Choroid plexus epithelial cell (primary cell): ENCODE measurements at regions not wholly inside any gene's neighbourhood (a gene's known extent, or its start where the extent isn't known, plus 50 kb on each side); places are given as distances from the start of the nearest gene placed in this dataset.
"Not testable (repeated sequence)": the region's sequence is repeated elsewhere in the genome, so short reads cannot be mapped to it uniquely, and the experiment has no call there.

Experiments
- DNase-seq: peaks from one replicate; pipeline ENCODE4 v3.0.0-alpha.2; 2010; ENCODE audit warnings: low read depth
- H3K4me3 ChIP-seq: 2 replicates; pipeline ENCODE4 v1.5.1; 2011; ENCODE audit warnings: low read depth, mild to moderate bottlenecking, control low read depth, low read length, moderate library complexity
- TF ChIP-seq, protein P1 (sequence below): conservative IDR thresholded peaks from 2 replicates; pipeline ENCODE4 v1.5.1; 2011; ENCODE audit warnings: low read depth, mild to moderate bottlenecking, control low read depth, inconsistent platforms, low read length, moderate library complexity

DNA sequence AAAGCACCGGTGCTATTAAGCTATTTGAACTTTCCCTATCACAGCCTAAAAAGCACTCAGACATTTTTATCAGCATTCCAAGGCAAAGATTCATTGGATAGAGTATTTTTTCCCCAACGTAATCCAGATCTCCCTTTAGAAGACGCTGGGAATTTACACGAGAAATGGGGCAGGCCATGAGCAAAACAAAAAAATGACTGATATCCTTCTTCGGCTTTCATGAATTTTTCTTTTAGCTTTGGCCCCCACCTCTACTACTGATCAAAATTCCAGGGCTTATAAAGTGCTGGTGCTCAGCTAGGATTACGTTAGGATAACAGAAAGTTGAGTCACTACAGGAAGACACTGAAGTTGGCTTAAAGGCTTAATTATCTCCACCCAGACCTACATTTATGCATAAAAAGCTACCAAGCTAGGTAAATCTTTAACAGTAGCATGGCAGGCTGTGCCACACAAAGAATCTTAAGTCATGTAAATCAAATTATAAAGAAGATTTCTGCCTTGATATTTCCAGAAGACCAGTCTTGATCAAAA is 418.5 kb upstream of the BTBD3 start:
- TF ChIP-seq, protein P1, sequence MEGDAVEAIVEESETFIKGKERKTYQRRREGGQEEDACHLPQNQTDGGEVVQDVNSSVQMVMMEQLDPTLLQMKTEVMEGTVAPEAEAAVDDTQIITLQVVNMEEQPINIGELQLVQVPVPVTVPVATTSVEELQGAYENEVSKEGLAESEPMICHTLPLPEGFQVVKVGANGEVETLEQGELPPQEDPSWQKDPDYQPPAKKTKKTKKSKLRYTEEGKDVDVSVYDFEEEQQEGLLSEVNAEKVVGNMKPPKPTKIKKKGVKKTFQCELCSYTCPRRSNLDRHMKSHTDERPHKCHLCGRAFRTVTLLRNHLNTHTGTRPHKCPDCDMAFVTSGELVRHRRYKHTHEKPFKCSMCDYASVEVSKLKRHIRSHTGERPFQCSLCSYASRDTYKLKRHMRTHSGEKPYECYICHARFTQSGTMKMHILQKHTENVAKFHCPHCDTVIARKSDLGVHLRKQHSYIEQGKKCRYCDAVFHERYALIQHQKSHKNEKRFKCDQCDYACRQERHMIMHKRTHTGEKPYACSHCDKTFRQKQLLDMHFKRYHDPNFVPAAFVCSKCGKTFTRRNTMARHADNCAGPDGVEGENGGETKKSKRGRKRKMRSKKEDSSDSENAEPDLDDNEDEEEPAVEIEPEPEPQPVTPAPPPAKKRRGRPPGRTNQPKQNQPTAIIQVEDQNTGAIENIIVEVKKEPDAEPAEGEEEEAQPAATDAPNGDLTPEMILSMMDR: no peak
- no peak overlapping the region for H3K4me3 ChIP-seq
- DNase-seq: no peak

DNA sequence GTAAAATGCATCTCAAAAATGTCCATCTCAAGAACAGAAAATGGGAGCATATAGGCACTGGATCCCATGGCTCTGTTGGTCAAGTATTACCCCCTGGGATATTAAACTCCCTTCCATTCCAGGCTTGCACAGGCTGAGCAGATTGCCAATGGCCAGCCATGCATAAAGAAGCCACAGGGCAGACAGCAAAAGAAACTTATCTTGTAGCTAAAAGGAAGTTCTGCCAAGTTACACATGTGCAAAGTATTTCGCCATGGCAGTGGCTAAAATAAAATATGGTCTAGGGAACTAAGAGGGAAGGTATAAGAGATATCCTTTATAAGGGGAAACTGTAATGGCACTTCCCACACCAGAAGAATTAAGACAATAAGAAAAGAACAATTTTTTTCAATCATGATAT is 415.6 kb upstream of the BTBD3 start:
- no peak overlapping the region for H3K4me3 ChIP-seq
- TF ChIP-seq, protein P1: no peak
- peak; percentile 40 for DNase-seq

DNA sequence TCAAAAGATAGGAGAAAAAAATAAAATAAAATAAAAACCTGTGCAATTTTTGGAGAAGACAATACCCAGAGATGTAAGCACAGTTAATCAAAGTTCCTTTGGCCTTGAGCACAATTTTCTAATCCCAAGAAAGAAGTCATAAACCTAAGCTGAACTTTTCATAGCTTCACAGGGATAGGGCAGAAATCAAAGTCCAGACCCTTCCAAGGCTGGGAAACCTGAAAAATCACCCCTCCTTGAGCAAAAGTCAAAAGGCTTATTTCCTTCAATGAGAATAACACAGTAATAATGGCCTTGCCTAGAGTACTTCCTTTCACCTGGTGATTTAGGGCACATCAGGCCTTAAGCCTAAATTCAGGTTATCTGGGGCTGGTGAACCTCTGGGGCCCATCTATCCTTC is 415.0 kb upstream of the BTBD3 start:
- no peak overlapping the region for H3K4me3 ChIP-seq
- DNase-seq: no peak
- TF ChIP-seq, protein P1: no peak

DNA sequence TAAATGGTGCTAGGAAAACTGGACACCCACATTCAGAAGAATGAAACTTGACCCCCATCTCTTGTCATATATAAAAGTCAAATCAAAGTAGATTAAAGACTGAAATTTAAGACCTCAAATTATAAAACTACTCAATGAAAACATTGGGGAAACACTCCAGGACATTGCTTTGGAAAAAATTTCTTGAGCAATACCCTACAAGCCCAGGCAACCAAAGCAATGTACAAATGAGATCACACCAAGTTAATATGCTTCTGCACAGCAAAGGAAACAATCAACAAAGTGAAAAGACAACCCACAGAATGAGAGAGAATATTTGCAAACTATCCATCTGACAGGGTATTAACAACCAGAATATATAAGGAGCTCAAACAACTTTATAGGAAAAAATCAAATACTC is 407.9 kb upstream of the BTBD3 start:
- DNase-seq: no peak
- H3K4me3 ChIP-seq: no peak overlapping the region
- TF ChIP-seq, protein P1: no peak

DNA sequence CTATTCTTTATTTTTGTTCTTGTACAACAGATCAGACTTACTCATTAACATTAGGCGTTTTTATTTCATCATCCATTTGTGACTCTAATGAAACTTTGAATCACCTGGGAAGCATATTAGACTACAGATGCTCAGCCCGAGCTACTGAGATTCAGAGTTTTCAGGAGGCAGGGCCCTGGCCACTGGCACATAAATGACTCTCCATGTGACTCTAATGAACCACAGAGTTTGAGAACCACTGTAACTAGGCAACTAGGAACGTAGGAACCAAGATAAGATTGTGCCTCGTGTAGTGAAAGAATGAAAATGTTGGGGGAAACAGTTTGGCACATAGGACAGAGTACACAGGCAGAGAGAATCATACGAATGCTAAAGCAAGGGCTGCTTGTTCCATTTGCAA is 405.9 kb upstream of the BTBD3 start:
- no peak for DNase-seq
- no peak overlapping the region for H3K4me3 ChIP-seq
- TF ChIP-seq, protein P1: no peak

DNA sequence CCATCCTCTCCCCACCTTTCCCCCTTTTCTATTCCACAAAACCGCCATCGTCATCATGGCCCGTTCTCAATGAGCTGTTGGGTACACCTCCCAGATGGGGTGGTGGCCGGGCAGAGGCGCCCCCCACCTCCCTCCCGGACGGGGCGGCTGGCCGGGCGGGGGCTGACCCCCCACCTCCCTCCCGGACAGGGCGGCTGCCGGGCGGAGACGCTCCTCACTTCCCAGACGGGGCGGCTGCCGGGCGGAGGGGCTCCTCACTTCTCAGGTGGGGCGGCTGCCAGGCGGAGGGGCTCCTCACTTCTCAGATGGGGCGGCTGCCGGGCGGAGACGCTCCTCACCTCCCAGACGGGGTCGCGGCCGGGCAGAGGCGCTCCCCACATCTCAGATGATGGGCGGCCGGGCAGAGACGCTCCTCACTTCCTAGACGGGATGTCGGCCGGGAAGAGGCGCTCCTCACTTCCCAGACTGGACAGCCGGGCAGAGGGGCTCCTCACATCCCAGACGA is 404.4 kb upstream of the BTBD3 start:
- not testable (repeated sequence) for DNase-seq, H3K4me3 ChIP-seq

DNA sequence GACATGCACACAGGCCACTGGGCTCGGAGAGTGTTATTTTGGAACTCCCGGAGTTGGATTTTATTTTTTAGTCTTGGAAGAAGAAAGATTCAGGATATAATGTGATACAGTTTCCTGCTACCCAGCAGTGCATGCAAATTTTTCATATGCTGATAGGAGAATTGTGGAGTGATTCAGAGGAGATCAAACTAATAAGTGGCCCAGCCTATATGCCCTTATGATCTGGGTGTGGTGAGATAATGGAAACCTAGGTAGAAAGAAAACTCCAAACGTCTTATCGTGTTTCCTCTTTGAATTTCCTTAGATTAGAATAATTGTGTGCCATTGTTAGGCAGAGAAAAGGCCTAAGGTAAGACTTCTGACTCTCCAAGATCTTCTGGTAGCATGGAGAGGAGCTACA is 401.2 kb upstream of the BTBD3 start:
- H3K4me3 ChIP-seq: no peak overlapping the region
- DNase-seq: no peak
- TF ChIP-seq, protein P1: no peak
